SU-DHL-6 (cell line): ENCODE measurements at regions not wholly inside any gene's neighbourhood (a gene's known extent, or its start where the extent isn't known, plus 50 kb on each side); places are given as distances from the start of the nearest gene placed in this dataset.

Experiments
- EZH2phosphoT487 ChIP-seq: fragments of 200-600 bp; sonication (generic), shearing (Covaris generic); conservative IDR thresholded peaks from 2 replicates; pipeline ENCODE4 v1.6.1; 2018; ENCODE audit warnings: mild to moderate bottlenecking, antibody characterized with exemption, low read length, moderate library complexity, mixed read lengths
- TF ChIP-seq, protein P1 (sequence below): fragments of 200-600 bp; sonication (generic); IDR thresholded peaks from one replicate; pipeline ENCODE4 v1.5.1; 2017; ENCODE audit warnings: antibody characterized with exemption, mild to moderate bottlenecking, low read length, moderate library complexity; ENCODE audit not compliant: insufficient read depth, poor library complexity, severe bottlenecking

- TF ChIP-seq, protein P1, sequence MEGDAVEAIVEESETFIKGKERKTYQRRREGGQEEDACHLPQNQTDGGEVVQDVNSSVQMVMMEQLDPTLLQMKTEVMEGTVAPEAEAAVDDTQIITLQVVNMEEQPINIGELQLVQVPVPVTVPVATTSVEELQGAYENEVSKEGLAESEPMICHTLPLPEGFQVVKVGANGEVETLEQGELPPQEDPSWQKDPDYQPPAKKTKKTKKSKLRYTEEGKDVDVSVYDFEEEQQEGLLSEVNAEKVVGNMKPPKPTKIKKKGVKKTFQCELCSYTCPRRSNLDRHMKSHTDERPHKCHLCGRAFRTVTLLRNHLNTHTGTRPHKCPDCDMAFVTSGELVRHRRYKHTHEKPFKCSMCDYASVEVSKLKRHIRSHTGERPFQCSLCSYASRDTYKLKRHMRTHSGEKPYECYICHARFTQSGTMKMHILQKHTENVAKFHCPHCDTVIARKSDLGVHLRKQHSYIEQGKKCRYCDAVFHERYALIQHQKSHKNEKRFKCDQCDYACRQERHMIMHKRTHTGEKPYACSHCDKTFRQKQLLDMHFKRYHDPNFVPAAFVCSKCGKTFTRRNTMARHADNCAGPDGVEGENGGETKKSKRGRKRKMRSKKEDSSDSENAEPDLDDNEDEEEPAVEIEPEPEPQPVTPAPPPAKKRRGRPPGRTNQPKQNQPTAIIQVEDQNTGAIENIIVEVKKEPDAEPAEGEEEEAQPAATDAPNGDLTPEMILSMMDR: no peak
- no peak for TF ChIP-seq EZH2phosphoT487
Measured at GRCh38 chr4:58734030-58734674, 1624.0 kb upstream of the IGFBP7 start.
